ENCODE measurements at regions not wholly inside any gene's neighbourhood (a gene's known extent, or its start where the extent isn't known, plus 50 kb on each side); places are given as distances from the start of the nearest gene placed in this dataset.

GRCh38 chr17:79500745-79501618, 109.9 kb downstream of the RBFOX3 start:
- intact Hi-C loops (cut with micrococcal nuclease): no loop called here
- H3K27ac ChIP-seq (ENCODE audit: insufficient read depth, low read depth, low read length): no peak overlapping the region
- H3K9ac ChIP-seq (replicated peaks; ENCODE audit: extremely low read depth, insufficient read depth, low read length): no peak overlapping the region
- H3K27me3 ChIP-seq (ENCODE audit: control insufficient read depth in 2 of 2, insufficient read depth in 2 of 2, low read length in 2 of 2): no peaks in the 10 kb centered on the region
- TF ChIP-seq MYC (IDR thresholded peaks at IDR 0.05; ENCODE audit: low read depth, low read length) (no peak), MAX (IDR thresholded peaks at IDR 0.05; ENCODE audit: insufficient read depth, insufficient read length) (no peak)
- H3K79me2 ChIP-seq (ENCODE audit: control insufficient read depth, insufficient read depth, low read length): no peaks in the 10 kb centered on the region
- H3K36me3 ChIP-seq (ENCODE audit: control insufficient read depth in 2 of 2, extremely low read depth in 1 of 2, insufficient read depth in 2 of 2, low read length in 2 of 2): no peaks in the 10 kb centered on the region
- no peaks in the 10 kb centered on the region for H3K4me1 ChIP-seq (ENCODE audit: control insufficient read depth, extremely low read depth, insufficient read depth, low read length)
- POLR2A ChIA-PET: no interaction called here
- FAIRE-seq: no peak
- H4K20me1 ChIP-seq (replicated peaks; ENCODE audit: control insufficient read depth, extremely low read depth, insufficient read depth, low read length): no peaks in the 10 kb centered on the region
- no peak overlapping the region for H3K4me3 ChIP-seq (replicated peaks in 1 of 3; ENCODE audit: insufficient read depth in 1 of 3, low read depth in 1 of 3, low read length in 3 of 3)
- H2AFZ ChIP-seq (ENCODE audit: low read depth, low read length): no peak overlapping the region
- dilution Hi-C loops (cut with MboI; ENCODE audit: extremely low pct_ligation_motif_present, low sequenced_read_pairs): no loop called here
- no peak overlapping the region for H3K4me2 ChIP-seq (ENCODE audit: insufficient read depth, low read length)
- H3K9me3 ChIP-seq (replicated peaks; ENCODE audit: control insufficient read depth, insufficient read depth, low read length): no peaks in the 10 kb centered on the region
- BruUV-seq (replicated peaks): no TSS peak
- CTCF ChIA-PET: no interaction called here
- H3K9me1 ChIP-seq (replicated peaks; ENCODE audit: control insufficient read depth, extremely low read depth, insufficient read depth, low read length): no peaks in the 10 kb centered on the region
- no peak for DNase-seq (ENCODE audit: low read depth, low spot score)

- no peaks in the 10 kb centered on the region for H3K9me3 ChIP-seq (replicated peaks; ENCODE audit: control insufficient read depth, insufficient read depth, low read length)
- no peaks in the 10 kb centered on the region for H3K9me1 ChIP-seq (replicated peaks; ENCODE audit: control insufficient read depth, extremely low read depth, insufficient read depth, low read length)
- dilution Hi-C loops (cut with MboI; ENCODE audit: extremely low pct_ligation_motif_present, low sequenced_read_pairs) (no loop called here), intact Hi-C loops (cut with micrococcal nuclease) (no loop called here)
- H4K20me1 ChIP-seq (replicated peaks; ENCODE audit: control insufficient read depth, extremely low read depth, insufficient read depth, low read length): no peaks in the 10 kb centered on the region
- no peak overlapping the region for H3K4me3 ChIP-seq (replicated peaks in 1 of 3; ENCODE audit: insufficient read depth in 1 of 3, low read depth in 1 of 3, low read length in 3 of 3)
- FAIRE-seq (no peak), DNase-seq (ENCODE audit: low read depth, low spot score) (no peak)
- no peak overlapping the region for H3K4me2 ChIP-seq (ENCODE audit: insufficient read depth, low read length)
- no peaks in the 10 kb centered on the region for H3K79me2 ChIP-seq (ENCODE audit: control insufficient read depth, insufficient read depth, low read length)
- H3K9ac ChIP-seq (replicated peaks; ENCODE audit: extremely low read depth, insufficient read depth, low read length): no peak overlapping the region
- no TSS peak for BruUV-seq (replicated peaks)
- POLR2A ChIA-PET: no interaction called here
- TF ChIP-seq EZH2 (IDR thresholded peaks at IDR 0.05; ENCODE audit: borderline replicate concordance, low read depth, low read length, severe bottlenecking) (no peak), MYC (IDR thresholded peaks at IDR 0.05; ENCODE audit: low read depth, low read length) (no peak), POLR2AphosphoS5 (IDR thresholded peaks at IDR 0.05; ENCODE audit: insufficient read depth, low read depth, low read length) (no peak), POLR2A (IDR thresholded peaks at IDR 0.05; ENCODE audit: low read depth, low read length) (no peak), FOS (IDR thresholded peaks at IDR 0.05; ENCODE audit: borderline replicate concordance, insufficient read depth, low read length) (no peak), GATA2 (IDR thresholded peaks at IDR 0.05; ENCODE audit: insufficient read depth, insufficient read length, low read depth, low read length) (no peak), JUN (IDR thresholded peaks at IDR 0.05; ENCODE audit: borderline replicate concordance, insufficient read depth, insufficient read length, low read depth) (no peak), MAX (IDR thresholded peaks at IDR 0.05; ENCODE audit: insufficient read depth, insufficient read length) (no peak)
- TF ChIP-seq, protein P1, sequence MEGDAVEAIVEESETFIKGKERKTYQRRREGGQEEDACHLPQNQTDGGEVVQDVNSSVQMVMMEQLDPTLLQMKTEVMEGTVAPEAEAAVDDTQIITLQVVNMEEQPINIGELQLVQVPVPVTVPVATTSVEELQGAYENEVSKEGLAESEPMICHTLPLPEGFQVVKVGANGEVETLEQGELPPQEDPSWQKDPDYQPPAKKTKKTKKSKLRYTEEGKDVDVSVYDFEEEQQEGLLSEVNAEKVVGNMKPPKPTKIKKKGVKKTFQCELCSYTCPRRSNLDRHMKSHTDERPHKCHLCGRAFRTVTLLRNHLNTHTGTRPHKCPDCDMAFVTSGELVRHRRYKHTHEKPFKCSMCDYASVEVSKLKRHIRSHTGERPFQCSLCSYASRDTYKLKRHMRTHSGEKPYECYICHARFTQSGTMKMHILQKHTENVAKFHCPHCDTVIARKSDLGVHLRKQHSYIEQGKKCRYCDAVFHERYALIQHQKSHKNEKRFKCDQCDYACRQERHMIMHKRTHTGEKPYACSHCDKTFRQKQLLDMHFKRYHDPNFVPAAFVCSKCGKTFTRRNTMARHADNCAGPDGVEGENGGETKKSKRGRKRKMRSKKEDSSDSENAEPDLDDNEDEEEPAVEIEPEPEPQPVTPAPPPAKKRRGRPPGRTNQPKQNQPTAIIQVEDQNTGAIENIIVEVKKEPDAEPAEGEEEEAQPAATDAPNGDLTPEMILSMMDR (IDR thresholded peaks at IDR 0.05; ENCODE audit: extremely low read depth in 1 of 2, insufficient read depth in 1 of 2, low read depth in 1 of 2, low read length in 2 of 2): no peak
- H3K27me3 ChIP-seq (ENCODE audit: control insufficient read depth in 2 of 2, insufficient read depth in 2 of 2, low read length in 2 of 2): no peaks in the 10 kb centered on the region
- no peak overlapping the region for H2AFZ ChIP-seq (ENCODE audit: low read depth, low read length)
- no peak overlapping the region for H3K27ac ChIP-seq (ENCODE audit: insufficient read depth, low read depth, low read length)
- CTCF ChIA-PET: no interaction called here
- H3K4me1 ChIP-seq (ENCODE audit: control insufficient read depth, extremely low read depth, insufficient read depth, low read length): no peaks in the 10 kb centered on the region
- no peaks in the 10 kb centered on the region for H3K36me3 ChIP-seq (ENCODE audit: control insufficient read depth in 2 of 2, extremely low read depth in 1 of 2, insufficient read depth in 2 of 2, low read length in 2 of 2)
Measured at GRCh38 chr17:79498854-79499253, 112.0 kb downstream of the RBFOX3 start.
